Endothelial cell of umbilical vein (primary cell): ENCODE measurements at regions not wholly inside any gene's neighbourhood (a gene's known extent, or its start where the extent isn't known, plus 50 kb on each side); places are given as distances from the start of the nearest gene placed in this dataset.

Experiments used
- EZH2 ChIP-seq: IDR thresholded peaks from 2 replicates; pipeline ENCODE4 v1.6.1; 2012; ENCODE audit warnings: borderline replicate concordance, low read depth, mild to moderate bottlenecking, moderate library complexity, low read length, inconsistent platforms; ENCODE audit not compliant: severe bottlenecking
- FOS ChIP-seq: IDR thresholded peaks from 2 replicates; pipeline ENCODE4 v1.6.1; 2011; ENCODE audit warnings: mild to moderate bottlenecking, low read length, moderate library complexity, borderline replicate concordance; ENCODE audit not compliant: insufficient read depth
- GATA2 ChIP-seq: IDR thresholded peaks from 2 replicates; pipeline ENCODE4 v1.7.0; 2011; ENCODE audit warnings: low read depth, mild to moderate bottlenecking, moderate library complexity, mixed read lengths, low read length; ENCODE audit not compliant: insufficient read length, insufficient read depth
- POLR2A ChIP-seq: IDR thresholded peaks from 2 replicates; pipeline ENCODE4 v1.6.1; 2012; ENCODE audit warnings: low read depth, mild to moderate bottlenecking, control low read depth, low read length
- POLR2AphosphoS5 ChIP-seq: IDR thresholded peaks from 2 replicates; pipeline ENCODE4 v1.6.1; 2012; ENCODE audit warnings: low read depth, mild to moderate bottlenecking, control low read depth, low read length, moderate library complexity; ENCODE audit not compliant: insufficient read depth
- TF ChIP-seq, protein P1 (sequence below), 2 donors: IDR thresholded peaks; 1 replicate in 1 of 2; 2 replicates in 1 of 2; pipeline ENCODE4 v1.5.1; 2011; ENCODE audit warnings: low read length in 2 of 2, mild to moderate bottlenecking in 2 of 2, moderate library complexity in 2 of 2, control low read depth in 1 of 2, inconsistent platforms in 1 of 2, low read depth in 1 of 2; ENCODE audit not compliant: insufficient read depth in 1 of 2; ENCODE audit errors: extremely low read depth in 1 of 2
- TF ChIP-seq, protein P2 (sequence below): IDR thresholded peaks from 2 replicates; pipeline ENCODE4 v1.6.1; 2011; ENCODE audit not compliant: insufficient read depth, insufficient read length

DNA sequence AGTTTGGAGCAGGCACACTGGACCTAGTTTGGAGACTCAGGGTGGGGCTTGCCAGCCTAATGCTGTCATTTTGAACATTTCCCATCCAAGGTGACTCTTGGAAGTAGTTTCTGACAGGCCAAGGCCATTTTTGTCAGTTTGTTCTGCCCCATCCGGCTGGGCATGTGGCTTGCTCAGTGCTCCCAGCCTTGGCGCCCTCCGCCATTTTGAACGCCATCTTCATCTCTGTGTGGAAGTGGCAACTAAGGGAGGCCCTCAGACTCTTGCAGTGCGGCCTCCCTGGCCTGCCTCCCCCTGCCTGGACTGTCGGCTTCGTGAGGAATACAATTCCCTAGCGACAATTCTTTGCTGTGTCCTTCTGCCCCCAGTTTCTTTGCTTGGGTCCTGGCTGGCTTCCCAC lies 150.6 kb upstream of the RGMA start:
- TF ChIP-seq POLR2AphosphoS5 (no peak), POLR2A (no peak), FOS (no peak), EZH2 (no peak), GATA2 (no peak)
- TF ChIP-seq, protein P1, sequence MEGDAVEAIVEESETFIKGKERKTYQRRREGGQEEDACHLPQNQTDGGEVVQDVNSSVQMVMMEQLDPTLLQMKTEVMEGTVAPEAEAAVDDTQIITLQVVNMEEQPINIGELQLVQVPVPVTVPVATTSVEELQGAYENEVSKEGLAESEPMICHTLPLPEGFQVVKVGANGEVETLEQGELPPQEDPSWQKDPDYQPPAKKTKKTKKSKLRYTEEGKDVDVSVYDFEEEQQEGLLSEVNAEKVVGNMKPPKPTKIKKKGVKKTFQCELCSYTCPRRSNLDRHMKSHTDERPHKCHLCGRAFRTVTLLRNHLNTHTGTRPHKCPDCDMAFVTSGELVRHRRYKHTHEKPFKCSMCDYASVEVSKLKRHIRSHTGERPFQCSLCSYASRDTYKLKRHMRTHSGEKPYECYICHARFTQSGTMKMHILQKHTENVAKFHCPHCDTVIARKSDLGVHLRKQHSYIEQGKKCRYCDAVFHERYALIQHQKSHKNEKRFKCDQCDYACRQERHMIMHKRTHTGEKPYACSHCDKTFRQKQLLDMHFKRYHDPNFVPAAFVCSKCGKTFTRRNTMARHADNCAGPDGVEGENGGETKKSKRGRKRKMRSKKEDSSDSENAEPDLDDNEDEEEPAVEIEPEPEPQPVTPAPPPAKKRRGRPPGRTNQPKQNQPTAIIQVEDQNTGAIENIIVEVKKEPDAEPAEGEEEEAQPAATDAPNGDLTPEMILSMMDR (IDR thresholded peaks at IDR 0.05; ENCODE audit: extremely low read depth in 1 of 2, insufficient read depth in 1 of 2, low read depth in 1 of 2, low read length in 2 of 2), result no peak
- TF ChIP-seq, protein P2, sequence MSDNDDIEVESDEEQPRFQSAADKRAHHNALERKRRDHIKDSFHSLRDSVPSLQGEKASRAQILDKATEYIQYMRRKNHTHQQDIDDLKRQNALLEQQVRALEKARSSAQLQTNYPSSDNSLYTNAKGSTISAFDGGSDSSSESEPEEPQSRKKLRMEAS, result no peak
